ENCODE measurements at regions not wholly inside any gene's neighbourhood (a gene's known extent, or its start where the extent isn't known, plus 50 kb on each side); places are given as distances from the start of the nearest gene placed in this dataset.
A peak's percentile ranks its signal among the peaks of the same experiment; 100 is the strongest.

DNA sequence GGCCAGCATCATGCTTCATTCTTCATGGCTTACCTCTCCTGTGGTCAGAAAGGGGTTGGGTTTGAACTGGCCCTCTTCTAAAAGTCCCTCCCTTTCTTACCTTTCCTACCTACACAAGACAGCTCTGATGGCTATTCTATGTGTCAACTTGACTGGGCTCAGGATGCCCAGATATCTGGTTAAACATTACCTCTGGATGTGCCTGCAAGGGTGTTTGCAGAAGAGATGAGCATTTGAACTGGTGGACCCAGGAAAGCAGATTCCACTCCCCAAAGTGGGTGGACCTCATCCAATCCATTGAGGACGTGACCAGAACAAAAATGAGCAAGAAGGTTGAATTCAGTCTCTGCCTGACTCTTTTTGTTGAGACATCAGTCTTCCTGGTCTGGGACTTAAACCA, 79.0 kb upstream of the TCF7L2 start:
- no peak for DNase-seq (ENCODE audit: low read depth)

GRCh38 chr10:112872728-112873127, 77.3 kb upstream of the TCF7L2 start:
- DNase-seq (ENCODE audit: low read depth) = no peak

DNA sequence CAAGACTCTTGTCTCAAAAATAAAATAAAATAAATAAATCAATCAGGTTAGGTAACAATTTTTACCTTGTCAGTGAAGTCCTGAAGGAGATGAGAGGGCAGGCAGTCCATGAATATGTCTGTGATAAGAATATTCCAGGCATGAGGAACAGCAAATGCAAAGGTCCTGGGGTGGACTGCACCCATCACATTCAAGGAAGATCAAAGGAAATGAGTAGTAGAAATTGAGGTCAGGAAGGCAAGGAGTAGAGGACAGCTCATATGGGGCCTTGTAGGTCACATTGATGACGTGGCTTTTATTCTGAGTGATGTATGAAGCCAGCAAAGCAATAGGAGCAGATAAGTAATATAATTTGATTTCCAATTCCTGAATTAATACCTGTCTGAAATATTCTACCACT, 76.5 kb upstream of the TCF7L2 start:
- DNase-seq (ENCODE audit: low read depth) = no peak

DNA sequence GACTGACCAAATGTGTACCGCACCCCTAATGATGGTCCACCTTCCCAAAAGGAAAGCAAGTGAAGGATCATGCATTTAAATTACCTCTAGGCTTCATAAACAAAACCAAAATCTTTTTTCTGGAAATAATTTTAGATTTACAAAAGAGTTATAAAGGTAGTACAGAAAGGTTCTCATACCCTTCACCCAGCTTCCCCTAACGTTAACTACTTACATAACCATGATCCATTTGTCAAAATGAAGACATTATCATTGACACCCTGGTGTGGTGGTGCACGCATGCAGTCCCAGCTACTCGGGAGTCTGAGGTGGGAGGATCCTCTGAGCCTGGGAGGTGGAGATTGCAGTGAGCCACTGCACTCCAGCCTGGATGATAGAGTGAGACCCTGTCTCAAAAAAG, 75.1 kb upstream of the TCF7L2 start:
- no peak for DNase-seq (ENCODE audit: low read depth)

- peak; percentile 27 for DNase-seq (ENCODE audit: low read depth)
Measured at GRCh38 chr10:112875476-112876267, 74.4 kb upstream of the TCF7L2 start.

DNA sequence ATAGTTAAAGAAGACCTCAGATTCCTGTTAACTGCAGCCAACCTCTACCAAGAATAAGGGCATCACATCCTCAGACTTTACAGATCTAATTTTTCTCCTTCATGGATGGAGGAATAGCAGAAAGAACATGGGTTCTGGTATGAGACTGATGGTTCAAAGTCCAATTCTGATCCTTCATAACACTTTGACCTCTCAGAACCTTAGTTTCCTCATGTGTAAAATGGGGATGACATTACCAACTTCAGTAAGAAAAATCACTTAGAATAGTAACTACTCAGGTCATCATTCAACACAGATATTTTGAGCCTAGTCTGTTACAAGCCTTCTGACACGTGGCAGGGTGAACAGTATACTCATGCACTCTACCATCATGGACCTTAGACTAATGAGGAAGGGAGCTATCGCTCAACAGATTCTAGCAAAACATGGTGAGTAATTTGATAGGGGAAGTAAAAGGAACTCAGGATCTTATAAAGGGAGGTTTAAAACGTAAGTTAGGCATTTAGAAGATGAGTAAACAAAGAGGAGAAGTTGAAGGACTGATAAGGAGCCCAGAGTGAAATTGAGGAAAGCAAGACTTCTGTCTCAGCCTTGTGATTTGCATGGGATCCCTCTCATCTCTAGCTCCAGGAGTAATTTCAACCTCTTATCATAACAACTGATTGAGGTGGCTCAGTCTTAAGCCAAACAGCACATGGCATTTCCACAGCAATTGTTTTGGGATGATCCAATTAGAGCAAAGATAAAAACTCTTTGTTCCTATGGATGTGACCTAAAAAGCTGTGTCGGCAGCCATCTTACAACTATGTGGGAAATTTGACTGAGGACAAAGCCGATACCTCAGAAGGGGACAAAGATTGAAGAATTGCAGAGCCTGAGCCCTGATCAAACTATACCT, 69.2 kb upstream of the TCF7L2 start:
- DNase-seq (ENCODE audit: low read depth) = no peak

GRCh38 chr10:112883360-112884178, 66.5 kb upstream of the TCF7L2 start:
- no peak for DNase-seq (ENCODE audit: low read depth)

- no peak for DNase-seq (ENCODE audit: low read depth)
Measured at GRCh38 chr10:112884179-112884504, 65.9 kb upstream of the TCF7L2 start.

- DNase-seq (ENCODE audit: low read depth) = no peak
Measured at GRCh38 chr10:112886463-112886862, 63.6 kb upstream of the TCF7L2 start.

GRCh38 chr10:112887968-112888367, 62.1 kb upstream of the TCF7L2 start:
- DNase-seq (ENCODE audit: low read depth) = no peak

DNA sequence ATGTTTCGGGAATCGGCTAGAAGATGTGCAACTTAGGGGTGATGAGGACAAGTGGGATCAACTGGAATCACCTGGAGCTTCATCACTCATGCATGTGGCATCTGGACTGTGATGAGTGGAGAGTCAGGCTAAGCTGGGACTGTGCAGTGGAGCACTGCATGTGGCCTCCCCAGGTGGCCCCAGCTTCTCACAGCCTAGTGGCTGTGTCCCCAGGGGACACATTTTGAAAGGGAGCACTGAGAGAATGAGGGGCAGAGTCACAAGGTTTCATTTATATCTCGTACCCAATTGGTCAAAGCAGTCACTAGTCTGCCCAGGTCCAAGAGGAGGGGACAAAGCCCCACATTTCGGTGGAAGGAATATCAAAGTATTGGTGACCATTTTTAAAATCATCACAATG, 54.8 kb upstream of the TCF7L2 start:
- no peak for DNase-seq (ENCODE audit: low read depth)

DNA sequence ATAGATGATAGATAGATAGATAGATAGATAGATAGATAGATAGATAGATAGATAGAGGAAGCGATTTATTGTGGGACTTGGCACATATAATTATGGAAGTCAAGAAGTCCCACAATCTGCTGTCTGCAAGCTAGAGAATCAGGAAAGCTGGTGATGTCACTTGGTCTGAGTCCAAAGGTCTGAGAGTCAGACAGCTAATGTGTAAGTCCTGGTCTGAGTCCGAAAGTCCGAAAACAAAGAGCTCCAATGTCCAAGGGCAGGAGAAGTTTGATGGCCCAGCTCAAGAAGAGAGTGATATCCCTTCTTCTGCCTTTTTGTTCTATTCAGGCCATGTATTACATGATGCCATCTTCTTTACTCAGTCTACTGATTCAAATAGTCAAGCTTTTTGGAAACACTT, 53.8 kb upstream of the TCF7L2 start:
- no peak for DNase-seq (ENCODE audit: low read depth)

DNA sequence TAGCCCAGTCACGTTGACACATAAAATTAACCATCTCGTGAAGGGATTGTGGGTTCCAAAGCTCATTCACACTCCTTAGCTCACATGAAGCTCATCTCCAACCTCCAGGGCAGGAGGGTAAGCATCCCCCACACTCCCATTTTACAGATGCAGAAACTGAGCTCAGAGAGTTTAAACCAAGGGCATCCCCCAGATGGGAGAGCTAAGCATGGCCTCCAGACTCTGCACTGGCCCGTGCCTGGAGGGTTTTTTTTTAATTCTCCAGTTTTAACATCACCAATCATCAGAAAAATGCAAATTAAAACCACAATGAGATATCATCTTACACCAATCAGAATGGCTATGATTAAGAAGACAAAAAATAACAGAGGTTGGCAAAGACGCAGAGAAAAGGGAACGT, 53.3 kb upstream of the TCF7L2 start:
- DNase-seq (ENCODE audit: low read depth) = no peak

GRCh38 chr10:112898540-112899390, 51.3 kb upstream of the TCF7L2 start:
- DNase-seq (ENCODE audit: low read depth) = no peak

GRCh38 chr10:112899391-112900065, 50.5 kb upstream of the TCF7L2 start:
- no peak for DNase-seq (ENCODE audit: low read depth)
